Spleen (tissue), 7 donors: ENCODE measurements at regions not wholly inside any gene's neighbourhood (a gene's known extent, or its start where the extent isn't known, plus 50 kb on each side); places are given as distances from the start of the nearest gene placed in this dataset.

Experiments used
- CTCF ChIP-seq, 11 experiments: fragments of 200-600 bp in 7 of 11; fragments of 450-650 bp in 4 of 11; sonication (generic) in 4 of 11; IDR thresholded peaks in 8 of 11; conservative IDR thresholded peaks in 3 of 11; 1 replicate in 7 of 11; 2 replicates in 4 of 11; pipeline versions ENCODE4 v1.4.0 to v1.8.0; 2016 to 2021; ENCODE audit warnings: antibody characterized with exemption in 11 of 11, inconsistent platforms in 4 of 11, mild to moderate bottlenecking in 1 of 11
- POLR2A ChIP-seq, 3 donors: fragments of 450-650 bp; IDR thresholded peaks; one replicate each; pipeline ENCODE4 v1.5.1; 2017; ENCODE audit warnings: antibody characterized with exemption in 3 of 3, mild to moderate bottlenecking in 1 of 3
- donor health status: DM: no; HTN: no; CAD: no; lungs with moderate emphysema.
- donor health status: DM: no; HTN: no; CAD: no.
- donor health status: DM: no; HTN: no; CAD: no.

GRCh38 chr12:85654456-85654840 lies 181.8 kb downstream of the RASSF9 start:
- TF ChIP-seq CTCF (IDR thresholded peaks at IDR 0.05 in 8 of 11, conservative IDR thresholded peaks at IDR 0.05 in 3 of 11) (no peak), POLR2A (IDR thresholded peaks at IDR 0.05) (no peak)
